VCaP (cell line): ENCODE measurements at regions not wholly inside any gene's neighbourhood (a gene's known extent, or its start where the extent isn't known, plus 50 kb on each side); places are given as distances from the start of the nearest gene placed in this dataset.

Experiments used
- H3K27ac ChIP-seq: fragments of 450-650 bp; 2 replicates; pipeline ENCODE4 v1.5.1; 2017
- CTCF ChIP-seq: fragments of 450-650 bp; conservative IDR thresholded peaks from 2 replicates; pipeline ENCODE4 v1.5.1; 2017; ENCODE audit warnings: mild to moderate bottlenecking, moderate library complexity

DNA sequence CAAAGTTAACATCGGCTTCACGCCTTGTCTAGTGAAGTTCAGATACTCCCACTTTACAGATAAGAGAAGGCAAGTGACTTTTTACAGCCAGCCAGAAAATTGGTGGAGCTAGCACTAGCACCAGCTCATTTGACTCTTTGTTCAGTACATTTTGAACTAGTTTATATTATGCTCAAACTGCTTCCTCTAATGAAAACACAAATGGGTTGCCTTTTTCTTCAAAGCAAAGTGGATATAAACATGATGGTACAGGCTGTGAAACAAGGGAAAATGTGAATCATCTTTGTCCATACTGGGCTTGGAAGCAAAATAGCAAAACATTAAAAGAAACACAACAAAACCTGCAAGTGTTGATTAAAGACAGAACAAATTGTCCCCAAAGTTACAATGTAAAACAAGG is 99.6 kb upstream of the LHCGR start:
- TF ChIP-seq CTCF, result no peak
- H3K27ac ChIP-seq, result no peak overlapping the region

DNA sequence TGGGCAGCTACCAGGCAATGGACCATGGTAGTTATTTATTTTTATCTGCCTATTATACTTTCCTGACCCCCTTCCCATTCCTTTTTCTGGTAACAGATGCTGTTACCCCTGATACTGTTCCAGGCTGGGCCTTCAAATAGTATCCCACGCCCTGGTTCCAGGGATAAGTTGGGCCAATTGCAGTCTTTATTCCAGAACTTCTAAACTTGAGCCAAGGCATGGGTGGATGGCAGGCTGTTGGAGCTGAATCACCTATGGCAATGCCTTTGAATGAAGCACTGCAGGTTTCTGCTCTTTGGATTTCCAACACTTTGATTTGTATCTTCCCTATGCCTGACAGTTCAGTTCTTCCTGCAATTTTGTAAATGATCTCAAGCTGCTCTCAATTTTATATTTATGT is 99.2 kb upstream of the LHCGR start:
- H3K27ac ChIP-seq, result no peak overlapping the region
- TF ChIP-seq CTCF, result no peak

GRCh38 chr2:48852938-48853337 is 97.4 kb upstream of the LHCGR start:
- no peak overlapping the region for H3K27ac ChIP-seq
- no peak for TF ChIP-seq CTCF

DNA sequence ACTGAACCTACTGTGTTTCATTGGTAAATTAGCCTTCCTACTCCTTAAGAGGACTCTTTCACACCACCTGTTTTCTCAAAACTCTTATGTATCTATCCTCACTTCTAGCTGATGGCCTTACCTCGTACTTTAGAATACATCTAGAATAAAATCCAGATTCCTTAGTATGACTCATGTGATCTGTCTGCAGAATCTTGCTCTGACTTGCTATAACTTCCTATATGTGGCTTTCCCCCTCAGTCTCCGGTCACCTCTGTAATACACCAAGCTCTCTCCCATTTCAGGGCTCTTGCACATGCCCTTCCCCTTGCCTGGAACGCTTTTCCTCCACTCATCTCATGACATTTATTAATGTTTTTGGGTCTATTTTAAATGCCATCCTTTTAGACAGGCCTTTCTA is 95.6 kb upstream of the LHCGR start:
- no peak overlapping the region for H3K27ac ChIP-seq
- TF ChIP-seq CTCF, result no peak

GRCh38 chr2:48849770-48850169 is 94.2 kb upstream of the LHCGR start:
- TF ChIP-seq CTCF, result no peak
- H3K27ac ChIP-seq, result no peak overlapping the region

DNA sequence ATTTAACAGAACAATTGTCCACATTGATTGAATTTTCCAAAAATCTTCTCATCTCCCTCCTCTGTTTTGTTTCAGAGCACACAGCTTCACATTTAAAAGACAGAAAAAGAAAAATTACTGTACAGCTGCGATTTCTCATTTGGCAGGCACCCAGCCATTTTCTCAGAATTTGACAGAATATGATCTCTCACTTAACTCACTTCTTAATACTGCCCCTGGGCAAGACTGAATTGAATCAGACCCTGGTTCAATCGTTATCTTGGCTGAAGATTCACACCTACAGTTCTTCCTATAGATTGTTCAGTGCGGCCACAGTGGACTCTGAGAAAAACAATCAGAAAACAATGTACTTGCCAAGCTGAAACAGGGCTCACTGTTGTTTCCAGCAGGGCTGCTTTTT is 90.2 kb upstream of the LHCGR start:
- no peak for TF ChIP-seq CTCF

DNA sequence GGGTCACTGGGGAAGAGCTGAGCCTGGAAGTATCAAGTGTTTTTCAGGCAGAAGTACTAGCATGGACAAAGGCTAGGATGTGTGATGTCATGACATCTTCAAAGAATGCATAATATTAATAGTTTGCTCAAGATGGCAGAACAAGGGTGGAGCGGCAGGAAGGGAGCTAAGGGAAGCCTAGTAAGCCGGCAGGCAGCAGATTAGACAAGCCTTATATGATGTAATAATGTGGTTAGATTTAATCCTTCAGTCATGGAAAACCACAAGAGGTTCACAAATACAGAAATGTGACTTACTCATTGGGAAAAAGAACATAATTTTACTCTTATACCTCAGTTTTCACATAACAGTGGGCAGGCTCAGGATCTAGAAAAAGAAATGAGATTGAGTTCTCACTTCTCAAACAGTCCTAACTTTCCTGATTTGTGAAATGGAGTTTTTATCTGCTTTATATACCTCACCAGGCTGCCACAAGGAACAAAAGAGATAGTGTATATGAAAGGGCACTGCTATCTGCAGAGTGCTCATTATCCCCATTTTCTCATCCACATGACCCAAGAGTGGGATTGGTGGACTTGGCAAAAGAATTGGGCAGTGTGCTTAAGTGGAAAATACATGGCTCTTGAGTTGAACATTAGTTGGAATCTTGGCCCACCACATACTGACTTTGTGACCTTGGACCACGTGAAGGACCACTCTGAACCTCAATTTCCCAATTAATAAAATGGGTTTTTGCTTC is 89.1 kb upstream of the LHCGR start:
- H3K27ac ChIP-seq, result no peak overlapping the region
- TF ChIP-seq CTCF, result no peak

More for the DNA sequence above, 90.2 kb upstream of the LHCGR start:
- no peak overlapping the region for H3K27ac ChIP-seq
